IMR-90 (cell line): ENCODE measurements at regions not wholly inside any gene's neighbourhood (a gene's known extent, or its start where the extent isn't known, plus 50 kb on each side); places are given as distances from the start of the nearest gene placed in this dataset.

Experiments
- CEBPB ChIP-seq: IDR thresholded peaks from 2 replicates; pipeline ENCODE4 v1.6.1; 2012; ENCODE audit warnings: low read depth, low read length, improper control_type of control experiment
- MAFK ChIP-seq: IDR thresholded peaks from 2 replicates; pipeline ENCODE4 v1.6.1; 2012; ENCODE audit warnings: low read depth, low read length, improper control_type of control experiment
- MAZ ChIP-seq: IDR thresholded peaks from 2 replicates; pipeline ENCODE4 v1.6.1; 2012; ENCODE audit warnings: low read depth, mild to moderate bottlenecking, low read length, improper control_type of control experiment, moderate library complexity, borderline replicate concordance
- MXI1 ChIP-seq: IDR thresholded peaks from 2 replicates; pipeline ENCODE4 v1.6.1; 2012; ENCODE audit warnings: low read depth, mild to moderate bottlenecking, low read length, moderate library complexity, borderline replicate concordance
- RCOR1 ChIP-seq: IDR thresholded peaks from 2 replicates; pipeline ENCODE4 v1.6.1; 2012; ENCODE audit warnings: mild to moderate bottlenecking, low read length, improper control_type of control experiment; ENCODE audit not compliant: insufficient replicate concordance
- USF2 ChIP-seq: fragments of 150-350 bp; IDR thresholded peaks from 2 replicates; pipeline ENCODE4 v1.6.1; 2017; ENCODE audit warnings: mild to moderate bottlenecking, antibody characterized with exemption, low read length, low read depth
- TF ChIP-seq, protein P1 (sequence below): conservative IDR thresholded peaks from 2 replicates; pipeline ENCODE4 v1.5.1; 2012; ENCODE audit warnings: mild to moderate bottlenecking, low read depth, low read length, improper control_type of control experiment

DNA sequence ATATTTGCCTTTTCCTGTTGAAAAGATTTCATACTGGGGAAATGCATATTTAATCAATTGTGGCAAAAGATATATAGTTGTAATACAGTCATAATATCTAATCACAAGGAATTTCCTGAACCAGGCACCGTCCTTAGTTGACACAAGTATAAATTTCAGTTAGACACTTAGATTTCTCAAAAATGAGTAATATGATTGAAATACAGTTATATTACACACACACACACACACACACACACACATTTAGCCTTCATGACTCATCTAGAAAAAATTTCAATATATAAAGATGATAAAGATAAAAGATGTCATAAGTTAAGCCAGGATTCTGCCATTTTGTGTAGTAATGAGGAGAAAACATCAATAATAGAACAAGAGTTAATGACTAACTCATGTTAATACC is 258.4 kb upstream of the ZNF804A start:
- TF ChIP-seq, protein P1, sequence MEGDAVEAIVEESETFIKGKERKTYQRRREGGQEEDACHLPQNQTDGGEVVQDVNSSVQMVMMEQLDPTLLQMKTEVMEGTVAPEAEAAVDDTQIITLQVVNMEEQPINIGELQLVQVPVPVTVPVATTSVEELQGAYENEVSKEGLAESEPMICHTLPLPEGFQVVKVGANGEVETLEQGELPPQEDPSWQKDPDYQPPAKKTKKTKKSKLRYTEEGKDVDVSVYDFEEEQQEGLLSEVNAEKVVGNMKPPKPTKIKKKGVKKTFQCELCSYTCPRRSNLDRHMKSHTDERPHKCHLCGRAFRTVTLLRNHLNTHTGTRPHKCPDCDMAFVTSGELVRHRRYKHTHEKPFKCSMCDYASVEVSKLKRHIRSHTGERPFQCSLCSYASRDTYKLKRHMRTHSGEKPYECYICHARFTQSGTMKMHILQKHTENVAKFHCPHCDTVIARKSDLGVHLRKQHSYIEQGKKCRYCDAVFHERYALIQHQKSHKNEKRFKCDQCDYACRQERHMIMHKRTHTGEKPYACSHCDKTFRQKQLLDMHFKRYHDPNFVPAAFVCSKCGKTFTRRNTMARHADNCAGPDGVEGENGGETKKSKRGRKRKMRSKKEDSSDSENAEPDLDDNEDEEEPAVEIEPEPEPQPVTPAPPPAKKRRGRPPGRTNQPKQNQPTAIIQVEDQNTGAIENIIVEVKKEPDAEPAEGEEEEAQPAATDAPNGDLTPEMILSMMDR: no peak
- no peak for TF ChIP-seq MAZ
- TF ChIP-seq CEBPB: no peak
- no peak for TF ChIP-seq USF2
- TF ChIP-seq MXI1: no peak
- no peak for TF ChIP-seq RCOR1
- no peak for TF ChIP-seq MAFK
